KMS-11 (cell line): ENCODE measurements at regions not wholly inside any gene's neighbourhood (a gene's known extent, or its start where the extent isn't known, plus 50 kb on each side); places are given as distances from the start of the nearest gene placed in this dataset.

ENCODE experiments used
- H2AFZ ChIP-seq: fragments of 200-600 bp; sonication (generic); 2 replicates; pipeline ENCODE4 v1.6.1; 2016; ENCODE audit warnings: antibody characterized with exemption, mixed run types, low read depth
- H3K27ac ChIP-seq: fragments of 200-600 bp; sonication (generic); 2 replicates; pipeline ENCODE4 v1.6.1; 2016; ENCODE audit warnings: mild to moderate bottlenecking, mixed run types
- H3K27me3 ChIP-seq: fragments of 200-600 bp; sonication (generic); 2 replicates; pipeline ENCODE4 v1.6.1; 2017; ENCODE audit warnings: mild to moderate bottlenecking, low read depth, mixed run types, moderate library complexity; ENCODE audit not compliant: insufficient read depth
- H3K36me3 ChIP-seq: fragments of 200-600 bp; sonication (generic); 2 replicates; pipeline ENCODE4 v1.6.1; 2017; ENCODE audit warnings: mild to moderate bottlenecking, mixed run types; ENCODE audit not compliant: insufficient read depth
- H3K4me1 ChIP-seq: fragments of 200-600 bp; sonication (generic); 2 replicates; pipeline ENCODE4 v1.6.1; 2016; ENCODE audit warnings: mild to moderate bottlenecking, low read depth, mixed run types; ENCODE audit not compliant: poor library complexity, severe bottlenecking
- H3K4me2 ChIP-seq: fragments of 200-600 bp; sonication (generic); 2 replicates; pipeline ENCODE4 v1.7.0; 2016; ENCODE audit warnings: mild to moderate bottlenecking, mixed run types
- H3K4me3 ChIP-seq: fragments of 200-600 bp; sonication (generic); IDR thresholded peaks from 2 replicates; pipeline ENCODE4 v1.6.1; 2017; ENCODE audit warnings: low read depth, low read length, mixed read lengths; ENCODE audit not compliant: insufficient read depth
- H3K79me2 ChIP-seq: fragments of 200-600 bp; sonication (generic); 2 replicates; pipeline ENCODE4 v1.6.1; 2016; ENCODE audit warnings: low read depth, mixed run types; ENCODE audit not compliant: insufficient read depth
- H3K9ac ChIP-seq: fragments of 200-600 bp; sonication (generic); 2 replicates; pipeline ENCODE4 v1.6.1; 2016; ENCODE audit warnings: mild to moderate bottlenecking, mixed run types
- H4K20me1 ChIP-seq: fragments of 200-600 bp; sonication (generic); 2 replicates; pipeline ENCODE4 v1.6.1; 2016; ENCODE audit warnings: mild to moderate bottlenecking, mixed run types; ENCODE audit not compliant: insufficient read depth
- TF ChIP-seq, protein P1 (sequence below): fragments of 200-600 bp; sonication (generic); conservative IDR thresholded peaks from 2 replicates; pipeline ENCODE4 v1.6.1; 2017; ENCODE audit warnings: low read depth, mild to moderate bottlenecking, antibody characterized with exemption, low read length, moderate library complexity, mixed read lengths

DNA sequence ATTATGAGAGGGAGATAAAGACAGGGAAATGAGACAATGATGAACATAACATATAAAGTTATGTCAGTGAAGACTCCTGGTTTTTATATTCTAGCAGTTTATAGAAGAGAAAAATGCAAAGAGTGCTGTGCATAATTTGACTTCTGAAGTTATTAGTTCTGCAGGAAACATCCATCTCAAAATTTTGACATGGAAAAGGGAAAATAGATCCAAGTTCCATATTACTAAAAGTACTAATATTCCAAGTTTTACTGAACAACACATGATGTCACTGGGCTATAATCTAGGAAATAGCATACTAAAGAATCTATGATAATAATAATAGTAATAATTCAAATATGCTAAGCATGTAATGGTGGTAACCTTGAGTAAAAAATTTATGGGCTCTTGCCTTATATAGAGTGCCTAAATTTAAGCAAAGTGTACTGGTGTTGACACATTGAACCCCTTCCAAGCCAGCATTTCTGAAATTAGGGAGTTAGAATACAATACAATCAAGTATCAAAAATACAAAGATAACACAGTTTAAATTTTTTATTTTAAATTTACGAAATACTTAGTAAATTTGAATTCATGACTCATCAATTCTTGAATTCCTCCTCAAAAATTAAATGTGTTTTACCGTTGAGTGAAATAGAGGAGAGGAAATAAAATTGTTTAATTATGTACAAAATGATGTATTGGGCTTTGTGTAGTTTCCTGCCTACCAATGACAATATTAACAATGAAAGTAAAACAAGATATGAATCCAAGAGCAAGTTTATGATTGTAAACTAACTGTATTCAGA lies 102.8 kb upstream of the KCND2 start:
- Histone ChIP-seq H3K4me1 (no peaks in the 10 kb centered on the region), H3K36me3 (no peaks in the 10 kb centered on the region), H3K27ac (no peak overlapping the region), H3K4me2 (no peak overlapping the region), H3K4me3 (no peak overlapping the region), H3K27me3 (no peaks in the 10 kb centered on the region), H4K20me1 (no peaks in the 10 kb centered on the region), H2AFZ (no peak overlapping the region), H3K79me2 (no peaks in the 10 kb centered on the region), H3K9ac (no peak overlapping the region)
- TF ChIP-seq, protein P1, sequence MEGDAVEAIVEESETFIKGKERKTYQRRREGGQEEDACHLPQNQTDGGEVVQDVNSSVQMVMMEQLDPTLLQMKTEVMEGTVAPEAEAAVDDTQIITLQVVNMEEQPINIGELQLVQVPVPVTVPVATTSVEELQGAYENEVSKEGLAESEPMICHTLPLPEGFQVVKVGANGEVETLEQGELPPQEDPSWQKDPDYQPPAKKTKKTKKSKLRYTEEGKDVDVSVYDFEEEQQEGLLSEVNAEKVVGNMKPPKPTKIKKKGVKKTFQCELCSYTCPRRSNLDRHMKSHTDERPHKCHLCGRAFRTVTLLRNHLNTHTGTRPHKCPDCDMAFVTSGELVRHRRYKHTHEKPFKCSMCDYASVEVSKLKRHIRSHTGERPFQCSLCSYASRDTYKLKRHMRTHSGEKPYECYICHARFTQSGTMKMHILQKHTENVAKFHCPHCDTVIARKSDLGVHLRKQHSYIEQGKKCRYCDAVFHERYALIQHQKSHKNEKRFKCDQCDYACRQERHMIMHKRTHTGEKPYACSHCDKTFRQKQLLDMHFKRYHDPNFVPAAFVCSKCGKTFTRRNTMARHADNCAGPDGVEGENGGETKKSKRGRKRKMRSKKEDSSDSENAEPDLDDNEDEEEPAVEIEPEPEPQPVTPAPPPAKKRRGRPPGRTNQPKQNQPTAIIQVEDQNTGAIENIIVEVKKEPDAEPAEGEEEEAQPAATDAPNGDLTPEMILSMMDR: no peak

DNA sequence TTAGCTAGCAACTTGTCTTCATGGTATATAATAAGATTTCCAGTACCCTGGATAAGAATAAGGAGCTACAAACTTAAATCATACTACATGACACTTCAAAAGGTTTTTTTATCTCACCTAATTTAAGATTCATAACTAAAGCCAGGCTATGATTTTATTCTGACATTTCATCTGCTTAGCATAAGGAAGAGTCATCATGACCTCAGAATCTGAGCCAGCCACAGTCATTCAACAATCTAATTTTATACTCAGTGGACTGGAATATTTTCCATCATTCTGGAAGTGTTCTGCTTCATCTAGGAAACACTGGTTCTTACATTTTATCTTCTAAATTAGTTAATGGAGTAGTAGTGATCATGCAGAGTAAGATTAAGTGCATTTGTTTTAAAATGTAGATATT lies 102.1 kb upstream of the KCND2 start:
- Histone ChIP-seq H3K4me3 (no peak overlapping the region), H3K4me2 (no peak overlapping the region), H3K9ac (no peak overlapping the region), H3K79me2 (no peaks in the 10 kb centered on the region), H3K4me1 (no peaks in the 10 kb centered on the region), H3K36me3 (no peaks in the 10 kb centered on the region), H4K20me1 (no peaks in the 10 kb centered on the region), H3K27me3 (no peaks in the 10 kb centered on the region), H2AFZ (no peak overlapping the region), H3K27ac (no peak overlapping the region)
- TF ChIP-seq, protein P1: no peak

DNA sequence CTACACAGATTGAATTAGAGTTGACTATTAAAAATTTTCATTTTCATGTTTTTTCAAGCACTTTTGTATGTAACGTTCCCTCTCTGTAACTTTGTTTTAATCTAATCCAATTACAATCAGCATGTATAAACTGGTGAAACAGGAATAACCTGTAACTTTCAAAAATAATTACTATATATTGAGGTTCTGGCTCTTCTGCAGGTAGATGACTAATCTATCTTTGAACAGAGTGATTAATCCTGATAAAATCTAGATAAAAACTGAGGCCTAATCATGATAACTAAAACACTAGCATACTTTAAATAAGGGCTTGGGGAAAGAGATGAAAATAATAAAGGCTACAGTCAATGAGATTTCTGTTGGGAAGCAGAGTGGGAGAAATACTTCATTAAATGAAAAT lies 101.6 kb upstream of the KCND2 start:
- Histone ChIP-seq H3K9ac (no peak overlapping the region), H3K4me1 (no peaks in the 10 kb centered on the region), H3K36me3 (no peaks in the 10 kb centered on the region), H4K20me1 (no peaks in the 10 kb centered on the region), H3K4me3 (no peak overlapping the region), H3K27ac (no peak overlapping the region), H2AFZ (no peak overlapping the region), H3K4me2 (no peak overlapping the region), H3K79me2 (no peaks in the 10 kb centered on the region), H3K27me3 (no peaks in the 10 kb centered on the region)
- TF ChIP-seq, protein P1: no peak

DNA sequence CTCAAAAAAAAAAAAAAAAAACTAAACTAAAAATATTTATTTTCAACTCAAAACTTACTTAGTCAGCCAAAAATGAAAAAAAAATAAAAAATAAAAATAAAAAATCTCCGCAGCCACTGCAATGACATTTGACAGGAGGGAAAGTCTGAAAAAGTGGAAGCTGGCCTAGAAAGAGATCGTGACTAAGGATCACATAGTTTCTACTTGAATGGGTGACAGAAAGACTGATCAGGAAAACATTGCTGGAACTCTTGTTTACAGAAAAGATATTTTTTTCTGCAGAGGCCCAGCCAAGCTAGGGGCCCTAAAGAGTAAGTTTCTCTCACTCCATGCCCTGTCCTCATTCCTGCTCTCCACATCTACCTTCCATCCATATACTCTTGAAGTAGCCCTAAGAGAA lies 92.8 kb upstream of the KCND2 start:
- TF ChIP-seq, protein P1: no peak
- Histone ChIP-seq H3K79me2 (no peaks in the 10 kb centered on the region), H4K20me1 (no peaks in the 10 kb centered on the region), H3K27ac (no peak overlapping the region), H3K4me3 (no peak overlapping the region), H3K4me1 (peaks cover 2% of the 10 kb centered on the region), H3K4me2 (no peak overlapping the region), H3K36me3 (no peaks in the 10 kb centered on the region), H3K27me3 (no peaks in the 10 kb centered on the region), H2AFZ (no peak overlapping the region), H3K9ac (no peak overlapping the region)
